K562 (cell line): ENCODE measurements at regions not wholly inside any gene's neighbourhood (a gene's known extent, or its start where the extent isn't known, plus 50 kb on each side); places are given as distances from the start of the nearest gene placed in this dataset.

Experiments
- ATAC-seq: fragments of 200-7000 bp; cut with Tn5 transposase; 3 replicates; pipeline ENCODE4 v1.9.1; 2020; ENCODE audit warnings: moderate library complexity
- BruUV-seq: library from RNA; stranded (reverse); fragments of 400-500 nt; replicated peaks from 2 replicates; lab custom pipeline; 2021; lab: Mats Ljungman, UMichigan
- CTCF ChIA-PET: fragments of 300-600 bp; formaldehyde crosslinking; extraction: SDS; loops from one replicate; lab custom pipeline; 2021; ENCODE audit warnings: low intra/inter-chr PET ratio; lab: Yijun Ruan, JAX
- POLR2A ChIA-PET: fragments of 300-600, 350-650 bp; sonication (Branson Sonifier 250); formaldehyde crosslinking; extraction: SDS; loops from one replicate; lab custom pipeline; 2021; ENCODE audit warnings: antibody characterized with exemption, inconsistent platforms; lab: Yijun Ruan, JAX
- DNase-seq, 4 experiments: peaks; one replicate each; pipeline versions ENCODE4 v3.0.0 to v3.0.0-alpha.2; 2011 to 2018; ENCODE audit warnings: low spot score in 3 of 4, mixed read lengths in 3 of 4; ENCODE audit errors: extremely low read depth in 1 of 4
- FAIRE-seq: peaks from 2 replicates; lab custom pipeline; 2011; peaks lifted over from hg19 to GRCh38; lab: Jason Lieb, UNC
- H2AFZ ChIP-seq: 2 replicates; pipeline ENCODE4 v1.6.0; 2011; ENCODE audit warnings: low read depth, low read length, control low read depth, inconsistent platforms
- H3K27ac ChIP-seq: fragments of 200-600 bp; 3 replicates; pipeline ENCODE4 v1.8.0; 2011; ENCODE audit warnings: low read depth, mild to moderate bottlenecking, control low read depth, inconsistent platforms, low read length, moderate library complexity, mixed read lengths; ENCODE audit errors: extremely low read depth
- H3K27me3 ChIP-seq, 2 experiments: fragments of 300-600 bp in 1 of 2; 2 replicates in 1 of 2; 3 replicates in 1 of 2; pipeline versions ENCODE4 v1.6.0 to v1.8.0; 2011; ENCODE audit warnings: inconsistent platforms in 2 of 2, low read length in 2 of 2, mild to moderate bottlenecking in 1 of 2, mixed read lengths in 1 of 2, moderate library complexity in 1 of 2; ENCODE audit not compliant: control insufficient read depth in 2 of 2, insufficient read depth in 2 of 2
- H3K36me3 ChIP-seq: fragments of 300-600 bp; 3 replicates; pipeline ENCODE4 v1.8.0; 2011; ENCODE audit warnings: mild to moderate bottlenecking, low read length, inconsistent platforms; ENCODE audit not compliant: control insufficient read depth, insufficient read depth
- H3K4me1 ChIP-seq, 2 experiments: fragments of 200-600 bp in 1 of 2; replicated peaks in 1 of 2; 2 replicates in 1 of 2; 3 replicates in 1 of 2; pipeline versions ENCODE4 v1.5.1 to v1.8.0; 2011; ENCODE audit warnings: inconsistent platforms in 2 of 2, low read length in 2 of 2, mild to moderate bottlenecking in 1 of 2, mixed read lengths in 1 of 2, moderate library complexity in 1 of 2; ENCODE audit not compliant: control insufficient read depth in 2 of 2, insufficient read depth in 2 of 2
- H3K4me2 ChIP-seq: 2 replicates; pipeline ENCODE4 v1.6.1; 2011; ENCODE audit warnings: low read length, control low read depth, inconsistent platforms, mixed read lengths; ENCODE audit not compliant: insufficient read depth
- H3K4me3 ChIP-seq: fragments of 200-600 bp; sonication (generic), shearing (Covaris generic); 2 replicates; pipeline ENCODE4 v1.5.1; 2016; ENCODE audit warnings: control low read depth, inconsistent platforms
- H3K79me2 ChIP-seq: fragments of 200-600 bp; 3 replicates; pipeline ENCODE4 v1.8.0; 2011; ENCODE audit warnings: low read length, inconsistent platforms; ENCODE audit not compliant: control insufficient read depth, insufficient read depth
- H3K9ac ChIP-seq, 2 experiments: 2 replicates each; pipeline versions ENCODE4 v1.6.0 to v1.6.1; 2011; ENCODE audit warnings: low read depth in 2 of 2, low read length in 2 of 2, control low read depth in 1 of 2, inconsistent platforms in 1 of 2, mild to moderate bottlenecking in 1 of 2, mixed read lengths in 1 of 2; ENCODE audit not compliant: insufficient read depth in 1 of 2
- H3K9me1 ChIP-seq: one replicate; pipeline ENCODE4 v1.6.0; 2011; ENCODE audit warnings: inconsistent platforms, mild to moderate bottlenecking, low read length, moderate library complexity; ENCODE audit not compliant: control insufficient read depth, insufficient read depth
- H3K9me3 ChIP-seq: replicated peaks from 2 replicates; pipeline ENCODE4 v1.5.1; 2011; ENCODE audit warnings: low read depth, low read length, inconsistent platforms; ENCODE audit not compliant: control insufficient read depth, insufficient read depth
- H4K20me1 ChIP-seq: replicated peaks from 2 replicates; pipeline ENCODE4 v1.6.1; 2011; ENCODE audit warnings: low read length, inconsistent platforms, mixed read lengths; ENCODE audit not compliant: control insufficient read depth, insufficient read depth
- ARID2 ChIP-seq: fragments of 450-650 bp; IDR thresholded peaks from 2 replicates; pipeline ENCODE4 v1.6.1; 2017; ENCODE audit warnings: antibody characterized with exemption, mild to moderate bottlenecking
- CBX8 ChIP-seq: fragments of 200-600 bp; sonication (generic); IDR thresholded peaks from 2 replicates; pipeline ENCODE4 v1.6.1; 2012; ENCODE audit warnings: borderline replicate concordance, mixed run types, low read depth, mild to moderate bottlenecking, moderate library complexity, mixed read lengths, low read length, control low read depth, inconsistent platforms; ENCODE audit not compliant: poor library complexity, severe bottlenecking; ENCODE audit errors: extremely low read depth
- COPS2 ChIP-seq: fragments of 450-650 bp; conservative IDR thresholded peaks from 2 replicates; pipeline ENCODE4 v1.6.1; 2016; ENCODE audit warnings: mild to moderate bottlenecking, moderate library complexity
- CXXC5 ChIP-seq: fragments of 250-450 bp; sonication (Bioruptor Pico); IDR thresholded peaks from 2 replicates; pipeline ENCODE4 v1.8.0; 2022; ENCODE audit warnings: inconsistent platforms, mild to moderate bottlenecking, moderate library complexity
- MAFK ChIP-seq: IDR thresholded peaks from 2 replicates; pipeline ENCODE4 v1.6.1; 2011; ENCODE audit warnings: low read length, improper control_type of control experiment
- PML ChIP-seq: IDR thresholded peaks from 2 replicates; pipeline ENCODE4 v1.6.1; 2012; ENCODE audit warnings: low read length, inconsistent platforms
- POLR2AphosphoS2 ChIP-seq: IDR thresholded peaks from 2 replicates; pipeline ENCODE4 v1.6.1; 2012; ENCODE audit warnings: low read length, improper control_type of control experiment
- RBFOX2 ChIP-seq: fragments of 200-400 bp; formaldehyde crosslinking; IDR thresholded peaks from 2 replicates; pipeline ENCODE4 v1.6.1; 2017; ENCODE audit warnings: low read depth, mild to moderate bottlenecking, low read length, moderate library complexity
- SETDB1 ChIP-seq: IDR thresholded peaks from one replicate; pipeline ENCODE4 v1.6.1; 2012; ENCODE audit warnings: low read length, control low read depth, inconsistent platforms
- STAG1 ChIP-seq: sonication (generic); formaldehyde crosslinking; IDR thresholded peaks from 2 replicates; pipeline ENCODE4 v1.5.0; 2020; ENCODE audit warnings: missing genetic modification reagents, borderline replicate concordance
- TOE1 ChIP-seq, 2 experiments: fragments of 450-650 bp in 1 of 2; sonication (generic) in 1 of 2; formaldehyde crosslinking in 1 of 2; IDR thresholded peaks; 2 replicates each; pipeline versions ENCODE4 v1.7.1 to v1.8.0; 2016 to 2022; ENCODE audit warnings: borderline replicate concordance in 2 of 2, mild to moderate bottlenecking in 2 of 2, antibody characterized with exemption in 1 of 2, inconsistent platforms in 1 of 2, low read depth in 1 of 2, missing genetic modification reagents in 1 of 2, moderate library complexity in 1 of 2
- ZC3H11A ChIP-seq: IDR thresholded peaks from 2 replicates; pipeline ENCODE4 v1.6.1; 2012; ENCODE audit warnings: low read depth, low read length, improper control_type of control experiment
- ZFP1 ChIP-seq: fragments of 450-650 bp; formaldehyde crosslinking; IDR thresholded peaks from 2 replicates; pipeline ENCODE4 v1.4.0; 2020; ENCODE audit warnings: mild to moderate bottlenecking, mixed read lengths
- ZKSCAN3 ChIP-seq: fragments of 250-450 bp; sonication (Bioruptor Pico); IDR thresholded peaks from 2 replicates; pipeline ENCODE4 v1.4.0; 2020
- ZNF217 ChIP-seq: sonication (generic); formaldehyde crosslinking; IDR thresholded peaks from 2 replicates; pipeline ENCODE4 v1.8.0; 2022; ENCODE audit warnings: mild to moderate bottlenecking, missing genetic modification reagents
- ZNF354B ChIP-seq: fragments of 250-450 bp; sonication (Bioruptor Pico); IDR thresholded peaks from 2 replicates; pipeline ENCODE4 v1.4.0; 2020
- ZNF707 ChIP-seq: fragments of 250-450 bp; sonication (Bioruptor Pico); conservative IDR thresholded peaks from 2 replicates; pipeline ENCODE4 v1.8.0; 2022; ENCODE audit warnings: inconsistent platforms, mild to moderate bottlenecking, moderate library complexity
- WGBS: fragments of 100-300 bp; shearing (Covaris generic); methylation state at CpG from one replicate; pipeline ENCODE4 v1.1.6; 2016; ENCODE audit warnings: low coverage, mixed read lengths; ENCODE audit not compliant: insufficient coverage; ENCODE audit errors: missing lambda C conversion rate; 5-methylcytosine and 5-hydroxymethylcytosine counted together
- in situ Hi-C: fragments of 300-500 bp; cut with MboI; formaldehyde crosslinking; loops from 4 replicates; pipeline ENCODE4 v1.15.0; 2018; ENCODE audit warnings: inconsistent platforms, mixed read lengths
- intact Hi-C: fragments of 100-400 bp; cut with micrococcal nuclease; formaldehyde crosslinking; loops from 2 replicates; pipeline ENCODE4 v1.14.2; 2022
- TF ChIP-seq, protein P1 (sequence below), 2 experiments: fragments of 450-650 bp; IDR thresholded peaks; 2 replicates each; pipeline ENCODE4 v1.6.1; 2018; ENCODE audit warnings: mild to moderate bottlenecking in 2 of 2, low read depth in 1 of 2; ENCODE audit not compliant: partially characterized antibody in 2 of 2
- TF ChIP-seq, protein P2 (sequence below): sonication (generic); formaldehyde crosslinking; IDR thresholded peaks from 2 replicates; pipeline ENCODE4 v1.8.0; 2022; ENCODE audit warnings: mild to moderate bottlenecking, low read depth, missing genetic modification reagents

DNA sequence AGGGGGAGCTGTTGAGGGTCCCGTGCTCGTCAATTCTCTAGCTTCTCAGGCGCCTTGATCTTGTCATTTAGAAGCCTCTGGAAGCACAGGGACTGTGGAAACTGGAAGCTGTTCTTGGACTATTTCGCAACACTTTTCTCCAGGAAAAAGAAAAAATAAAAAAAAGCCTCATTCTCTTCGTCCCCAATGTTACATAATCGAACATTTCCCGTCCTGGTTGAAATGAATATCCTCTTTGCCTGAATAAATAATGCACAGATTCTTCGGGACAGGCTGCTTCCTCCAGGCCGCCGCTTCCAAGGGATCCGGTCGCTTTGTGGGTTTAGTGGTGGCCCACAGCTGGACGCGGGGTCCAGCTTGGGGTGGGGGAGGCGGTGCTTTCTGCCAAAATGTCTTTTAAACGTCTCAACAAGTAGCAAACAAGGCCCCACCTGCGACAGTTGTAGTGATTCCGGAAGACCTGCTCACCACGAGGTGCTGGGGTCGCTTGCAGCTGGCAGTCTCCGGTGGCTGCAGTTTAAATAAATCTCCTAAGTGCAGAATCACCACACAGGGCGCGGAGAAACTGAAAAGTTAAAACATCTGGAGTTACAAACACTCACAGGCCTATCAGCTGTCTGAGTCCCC lies 125.9 kb upstream of the ESR1 start:
- Histone ChIP-seq H3K9me3 (no peaks in the 10 kb centered on the region), H3K4me2 (peak overlapping the region; percentile 7; the same call in 1 of the 2 replicates), H2AFZ (no peak overlapping the region), H3K4me1 (no peaks in the 10 kb centered on the region; a peak in 1 of 5 replicates), H3K4me3 (no peak overlapping the region), H3K27me3 (peaks cover 7 to 28% of the 10 kb centered on the region in 2 experiments; a peak in 2 of 5 replicates), H4K20me1 (no peaks in the 10 kb centered on the region), H3K27ac (no peak overlapping the region), H3K36me3 (no peaks in the 10 kb centered on the region), H3K9ac (no peak overlapping the region), H3K9me1 (no peaks in the 10 kb centered on the region), H3K79me2 (no peaks in the 10 kb centered on the region)
- in situ Hi-C loops = no loop called here
- ChIA-PET CTCF (no interaction called here), POLR2A (interaction anchor here (0.6 to 0.9 kb wide), 2 partner anchors 11 to 225 kb away, joined by 3 read pairs; no protein-coding TSS in a partner anchor)
- DNase-seq (no peak), FAIRE-seq (no peak), ATAC-seq (peak; percentile 44; the same call in 2 of the 3 replicates)
- intact Hi-C loops = no loop called here
- BruUV-seq = no TSS peak
- WGBS = 3% methylated on average over 23 of the region's 23 CpGs
- TF ChIP-seq ARID2 (no peak), CXXC5 (CRISPR knock-in tag) (0 out of 2 replicates have a peak, but pooled peaks have one; percentile 9), ZC3H11A (no peak), ZNF707 (CRISPR knock-in tag) (no peak), TOE1 (IDR thresholded peaks at IDR 0.05; ENCODE audit: borderline replicate concordance) (no peak), TOE1 (CRISPR knock-in tag; IDR thresholded peaks at IDR 0.05; ENCODE audit: borderline replicate concordance, low read depth) (no peak), MAFK (no peak), RBFOX2 (0 out of 2 replicates have a peak, but pooled peaks have one; percentile 24), SETDB1 (no peak), STAG1 (CRISPR knock-in tag) (no peak), POLR2AphosphoS2 (no peak), COPS2 (no peak), ZFP1 (CRISPR knock-in tag) (no peak), ZNF217 (CRISPR knock-in tag) (no peak), ZNF354B (CRISPR knock-in tag) (no peak), PML (no peak), CBX8 (no peak), ZKSCAN3 (CRISPR knock-in tag) (no peak)
- TF ChIP-seq, protein P1, sequence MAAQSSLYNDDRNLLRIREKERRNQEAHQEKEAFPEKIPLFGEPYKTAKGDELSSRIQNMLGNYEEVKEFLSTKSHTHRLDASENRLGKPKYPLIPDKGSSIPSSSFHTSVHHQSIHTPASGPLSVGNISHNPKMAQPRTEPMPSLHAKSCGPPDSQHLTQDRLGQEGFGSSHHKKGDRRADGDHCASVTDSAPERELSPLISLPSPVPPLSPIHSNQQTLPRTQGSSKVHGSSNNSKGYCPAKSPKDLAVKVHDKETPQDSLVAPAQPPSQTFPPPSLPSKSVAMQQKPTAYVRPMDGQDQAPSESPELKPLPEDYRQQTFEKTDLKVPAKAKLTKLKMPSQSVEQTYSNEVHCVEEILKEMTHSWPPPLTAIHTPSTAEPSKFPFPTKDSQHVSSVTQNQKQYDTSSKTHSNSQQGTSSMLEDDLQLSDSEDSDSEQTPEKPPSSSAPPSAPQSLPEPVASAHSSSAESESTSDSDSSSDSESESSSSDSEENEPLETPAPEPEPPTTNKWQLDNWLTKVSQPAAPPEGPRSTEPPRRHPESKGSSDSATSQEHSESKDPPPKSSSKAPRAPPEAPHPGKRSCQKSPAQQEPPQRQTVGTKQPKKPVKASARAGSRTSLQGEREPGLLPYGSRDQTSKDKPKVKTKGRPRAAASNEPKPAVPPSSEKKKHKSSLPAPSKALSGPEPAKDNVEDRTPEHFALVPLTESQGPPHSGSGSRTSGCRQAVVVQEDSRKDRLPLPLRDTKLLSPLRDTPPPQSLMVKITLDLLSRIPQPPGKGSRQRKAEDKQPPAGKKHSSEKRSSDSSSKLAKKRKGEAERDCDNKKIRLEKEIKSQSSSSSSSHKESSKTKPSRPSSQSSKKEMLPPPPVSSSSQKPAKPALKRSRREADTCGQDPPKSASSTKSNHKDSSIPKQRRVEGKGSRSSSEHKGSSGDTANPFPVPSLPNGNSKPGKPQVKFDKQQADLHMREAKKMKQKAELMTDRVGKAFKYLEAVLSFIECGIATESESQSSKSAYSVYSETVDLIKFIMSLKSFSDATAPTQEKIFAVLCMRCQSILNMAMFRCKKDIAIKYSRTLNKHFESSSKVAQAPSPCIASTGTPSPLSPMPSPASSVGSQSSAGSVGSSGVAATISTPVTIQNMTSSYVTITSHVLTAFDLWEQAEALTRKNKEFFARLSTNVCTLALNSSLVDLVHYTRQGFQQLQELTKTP (IDR thresholded peaks at IDR 0.05; ENCODE audit: low read depth in 1 of 2, partially characterized antibody in 2 of 2) = no peak
- TF ChIP-seq, protein P2, sequence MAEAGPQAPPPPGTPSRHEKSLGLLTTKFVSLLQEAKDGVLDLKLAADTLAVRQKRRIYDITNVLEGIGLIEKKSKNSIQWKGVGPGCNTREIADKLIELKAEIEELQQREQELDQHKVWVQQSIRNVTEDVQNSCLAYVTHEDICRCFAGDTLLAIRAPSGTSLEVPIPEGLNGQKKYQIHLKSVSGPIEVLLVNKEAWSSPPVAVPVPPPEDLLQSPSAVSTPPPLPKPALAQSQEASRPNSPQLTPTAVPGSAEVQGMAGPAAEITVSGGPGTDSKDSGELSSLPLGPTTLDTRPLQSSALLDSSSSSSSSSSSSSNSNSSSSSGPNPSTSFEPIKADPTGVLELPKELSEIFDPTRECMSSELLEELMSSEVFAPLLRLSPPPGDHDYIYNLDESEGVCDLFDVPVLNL (CRISPR knock-in tag) = no peak
